ENCODE measurements at regions not wholly inside any gene's neighbourhood (a gene's known extent, or its start where the extent isn't known, plus 50 kb on each side); places are given as distances from the start of the nearest gene placed in this dataset.

DNA sequence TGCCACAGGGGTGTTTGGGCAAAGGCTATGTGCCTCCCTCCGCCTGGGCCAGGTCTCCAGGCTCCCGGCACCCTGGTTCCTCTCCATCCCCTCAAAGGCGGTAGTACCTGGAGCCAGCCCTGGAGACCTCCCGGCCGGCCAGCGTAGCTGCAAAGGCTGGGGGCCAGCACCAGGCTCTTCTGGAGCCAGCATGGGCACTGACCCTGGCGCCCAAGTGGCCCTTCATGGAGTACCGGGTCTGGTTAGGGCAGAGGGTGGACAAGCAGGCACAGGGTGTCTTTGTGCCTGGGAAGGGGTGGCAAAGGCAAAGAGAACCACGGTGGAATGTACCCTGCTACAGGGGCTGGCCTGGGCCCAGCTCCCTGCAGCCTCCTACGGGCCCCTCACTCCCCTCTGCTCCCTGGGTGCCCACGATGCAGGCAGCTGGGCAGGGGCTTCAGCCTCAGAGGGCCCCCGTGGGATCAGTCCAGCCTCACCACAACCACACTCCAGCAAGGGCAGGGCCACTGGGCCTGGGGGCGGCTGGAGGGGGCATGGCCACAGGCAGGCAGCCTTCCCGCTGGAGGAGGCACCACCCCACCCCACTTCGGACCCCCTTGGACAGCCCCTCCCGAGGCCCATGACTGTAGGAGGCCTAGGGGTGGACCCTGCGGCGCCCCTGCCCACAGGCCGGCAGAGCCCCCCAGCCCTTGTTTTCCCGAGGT, 112.9 kb upstream of the NKX1-1 start:
- H3K27me3 ChIP-seq: no peaks in the 10 kb centered on the region
- no peaks in the 10 kb centered on the region for H3K4me1 ChIP-seq
- H3K4me3 ChIP-seq (replicated peaks in 1 of 3): no peak overlapping the region
- H3K36me3 ChIP-seq: no peaks in the 10 kb centered on the region
- TF ChIP-seq, protein P1, sequence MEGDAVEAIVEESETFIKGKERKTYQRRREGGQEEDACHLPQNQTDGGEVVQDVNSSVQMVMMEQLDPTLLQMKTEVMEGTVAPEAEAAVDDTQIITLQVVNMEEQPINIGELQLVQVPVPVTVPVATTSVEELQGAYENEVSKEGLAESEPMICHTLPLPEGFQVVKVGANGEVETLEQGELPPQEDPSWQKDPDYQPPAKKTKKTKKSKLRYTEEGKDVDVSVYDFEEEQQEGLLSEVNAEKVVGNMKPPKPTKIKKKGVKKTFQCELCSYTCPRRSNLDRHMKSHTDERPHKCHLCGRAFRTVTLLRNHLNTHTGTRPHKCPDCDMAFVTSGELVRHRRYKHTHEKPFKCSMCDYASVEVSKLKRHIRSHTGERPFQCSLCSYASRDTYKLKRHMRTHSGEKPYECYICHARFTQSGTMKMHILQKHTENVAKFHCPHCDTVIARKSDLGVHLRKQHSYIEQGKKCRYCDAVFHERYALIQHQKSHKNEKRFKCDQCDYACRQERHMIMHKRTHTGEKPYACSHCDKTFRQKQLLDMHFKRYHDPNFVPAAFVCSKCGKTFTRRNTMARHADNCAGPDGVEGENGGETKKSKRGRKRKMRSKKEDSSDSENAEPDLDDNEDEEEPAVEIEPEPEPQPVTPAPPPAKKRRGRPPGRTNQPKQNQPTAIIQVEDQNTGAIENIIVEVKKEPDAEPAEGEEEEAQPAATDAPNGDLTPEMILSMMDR (IDR thresholded peaks at IDR 0.05): no peak
- no peak for TF ChIP-seq POLR2A (IDR thresholded peaks at IDR 0.05)
- 85 to 86% methylated on average over 11 to 14 of the region's 20 CpGs for WGBS, 2 donors
- intact Hi-C loops (cut with DNase I): no loop called here
- DNase-seq: no peak
- no peak overlapping the region for H3K27ac ChIP-seq
- no peaks in the 10 kb centered on the region for H3K9me3 ChIP-seq

DNA sequence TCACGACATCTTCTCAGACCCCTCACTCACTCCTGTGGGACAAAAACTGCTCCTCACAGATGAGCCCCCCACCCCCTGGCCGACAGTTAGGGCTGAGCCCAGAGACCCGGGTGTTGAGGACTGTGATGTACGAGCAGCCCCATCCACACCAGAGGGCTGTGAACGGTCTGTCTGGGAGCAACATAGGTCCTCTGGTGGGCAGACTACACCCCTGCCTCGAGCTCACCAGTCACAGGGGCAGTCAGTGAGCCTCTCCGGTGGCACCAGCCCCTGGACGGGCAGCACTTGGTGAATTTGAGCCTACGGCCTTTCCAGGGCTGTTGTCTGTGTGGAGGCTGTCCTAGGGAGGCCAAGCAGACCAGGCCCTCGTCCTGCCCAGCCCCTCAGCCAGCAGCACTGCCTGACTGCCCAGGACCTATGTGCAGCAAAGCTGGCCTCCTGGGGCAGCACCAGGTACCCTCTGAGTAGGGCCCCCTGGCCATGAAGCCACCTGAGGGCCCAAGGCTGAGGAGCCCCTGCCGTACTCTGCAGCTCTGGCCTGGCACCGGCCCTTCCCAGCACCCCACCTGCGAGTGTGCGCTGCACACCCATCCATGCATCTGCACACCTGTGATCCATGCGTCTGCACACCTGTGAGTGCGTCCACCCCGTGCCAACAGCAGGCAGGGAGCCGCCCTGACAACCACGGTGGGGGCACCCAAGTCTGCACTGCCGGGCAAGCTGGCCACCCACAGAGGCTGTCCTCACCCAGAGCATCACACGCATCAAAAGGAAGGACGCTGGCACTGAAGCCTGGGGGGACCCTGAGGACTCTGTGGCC, 111.6 kb upstream of the NKX1-1 start:
- no peak for TF ChIP-seq POLR2A (IDR thresholded peaks at IDR 0.05)
- TF ChIP-seq, protein P1 (IDR thresholded peaks at IDR 0.05): no peak
- H3K9me3 ChIP-seq: no peaks in the 10 kb centered on the region
- H3K27me3 ChIP-seq: no peaks in the 10 kb centered on the region
- peaks cover 0 to 6% of the 10 kb centered on the region in 2 donors for H3K4me1 ChIP-seq
- no peak for DNase-seq
- H3K36me3 ChIP-seq: no peaks in the 10 kb centered on the region
- no peak overlapping the region for H3K27ac ChIP-seq
- 84 to 89% methylated on average over 6 to 18 of the region's 22 CpGs for WGBS, 2 donors
- intact Hi-C loops (cut with DNase I): no loop called here
- H3K4me3 ChIP-seq (replicated peaks in 1 of 3): no peak overlapping the region

DNA sequence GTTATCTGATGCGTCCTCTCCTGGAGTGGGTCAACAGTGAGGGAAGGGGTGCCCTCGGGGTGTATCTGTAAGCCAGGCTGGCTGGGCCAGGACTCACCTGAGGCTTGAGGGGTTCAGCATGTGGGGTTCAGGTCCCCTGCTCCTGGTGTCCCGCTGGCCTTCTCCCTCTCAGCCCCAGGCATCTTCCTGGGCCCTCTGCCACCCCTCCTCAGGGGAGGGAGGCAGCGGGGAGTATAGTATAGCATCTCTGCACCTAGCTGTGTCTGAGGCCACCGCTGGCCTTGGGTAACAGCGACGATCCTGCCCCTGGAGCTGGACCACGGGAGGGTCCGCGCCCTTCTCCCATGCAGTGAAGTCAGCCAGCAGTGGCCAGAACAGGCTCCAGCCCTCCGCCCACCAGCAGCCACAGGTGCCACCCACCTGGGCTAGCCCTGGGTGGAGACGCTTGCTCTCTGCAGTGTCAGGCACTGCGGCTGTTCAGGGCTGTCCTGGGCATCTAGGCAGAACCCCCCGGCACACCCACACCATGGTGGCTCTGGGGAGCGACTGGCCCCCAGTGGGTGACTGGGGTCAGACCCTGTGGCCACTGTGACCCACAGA, 110.7 kb upstream of the NKX1-1 start:
- no peaks in the 10 kb centered on the region for H3K27me3 ChIP-seq
- no peaks in the 10 kb centered on the region for H3K9me3 ChIP-seq
- no peak overlapping the region for H3K4me3 ChIP-seq (replicated peaks in 1 of 3)
- peaks cover 5 to 9% of the 10 kb centered on the region in 2 donors for H3K4me1 ChIP-seq
- H3K36me3 ChIP-seq: no peaks in the 10 kb centered on the region
- no peak overlapping the region for H3K27ac ChIP-seq
- 76 to 84% methylated on average over 9 to 10 of the region's 15 CpGs for WGBS, 2 donors
- DNase-seq: no peak
- intact Hi-C loops (cut with DNase I): no loop called here
- TF ChIP-seq, protein P1 (IDR thresholded peaks at IDR 0.05): no peak
- no peak for TF ChIP-seq POLR2A (IDR thresholded peaks at IDR 0.05)

DNA sequence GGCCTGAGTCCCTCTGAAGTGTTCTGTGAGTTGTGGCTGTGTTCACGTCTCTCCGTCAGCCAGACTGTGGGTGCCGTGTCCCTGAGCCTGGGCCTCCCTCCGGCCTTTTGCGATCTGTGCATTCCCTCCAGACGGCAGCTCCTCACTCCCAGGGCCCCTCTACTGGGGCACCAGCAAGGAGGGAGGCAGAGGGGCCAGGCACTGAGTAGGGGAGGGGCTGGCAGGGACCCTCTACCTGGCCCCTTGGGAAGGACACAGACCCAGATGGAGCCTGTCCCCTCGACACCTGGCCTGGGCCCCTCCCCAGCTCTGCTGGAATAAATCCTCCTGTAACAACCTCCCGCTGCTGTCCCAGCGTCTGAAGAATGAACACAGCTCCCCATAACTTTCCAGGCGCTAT, 110.0 kb upstream of the NKX1-1 start:
- Histone ChIP-seq H3K9me3 (no peaks in the 10 kb centered on the region), H3K36me3 (no peaks in the 10 kb centered on the region), H3K27ac (no peak overlapping the region), H3K4me3 (replicated peaks in 1 of 3) (no peak overlapping the region), H3K27me3 (no peaks in the 10 kb centered on the region), H3K4me1 (peaks cover 5 to 9% of the 10 kb centered on the region in 2 donors)
- 68 to 85% methylated on average over 9 to 10 of the region's 10 CpGs for WGBS, 2 donors
- TF ChIP-seq POLR2A (IDR thresholded peaks at IDR 0.05): no peak
- TF ChIP-seq, protein P1 (IDR thresholded peaks at IDR 0.05): no peak
- no peak for DNase-seq
- intact Hi-C loops (cut with DNase I): no loop called here

DNA sequence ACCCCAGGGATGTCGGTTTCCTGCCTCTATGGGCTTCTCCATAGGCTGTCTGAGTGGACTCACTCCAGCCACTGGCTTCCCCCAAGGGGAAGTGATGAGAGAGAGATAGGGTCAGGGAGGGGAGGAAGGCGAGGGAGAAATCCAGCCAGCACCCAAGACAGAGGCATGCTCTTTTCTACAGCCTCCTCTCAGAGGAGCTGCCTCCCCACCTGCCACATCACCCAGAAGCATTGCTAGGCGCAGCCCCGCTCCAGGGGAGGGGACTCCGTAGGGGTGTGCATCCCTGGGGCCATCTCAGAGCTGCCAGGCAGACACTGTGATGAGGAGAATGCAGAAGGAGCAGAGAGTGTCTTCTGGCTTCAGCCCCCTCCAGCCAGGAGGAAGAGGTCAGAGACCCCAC, 109.5 kb upstream of the NKX1-1 start:
- 87 to 89% methylated on average over 5 of the region's 5 CpGs for whole genome bisulfite sequencing, 2 donors
- no peak for DNase-seq
- TF ChIP-seq POLR2A (IDR thresholded peaks at IDR 0.05): no peak
- TF ChIP-seq, protein P1 (IDR thresholded peaks at IDR 0.05): no peak
- H3K27me3 ChIP-seq: no peaks in the 10 kb centered on the region
- H3K9me3 ChIP-seq: no peaks in the 10 kb centered on the region
- H3K4me3 ChIP-seq (replicated peaks in 1 of 3): no peak overlapping the region
- no peak overlapping the region for H3K27ac ChIP-seq
- no peaks in the 10 kb centered on the region for H3K36me3 ChIP-seq
- intact Hi-C loops (cut with DNase I): no loop called here
- peaks cover 5 to 9% of the 10 kb centered on the region in 2 donors for H3K4me1 ChIP-seq
